ENCODE measurements at regions not wholly inside any gene's neighbourhood (a gene's known extent, or its start where the extent isn't known, plus 50 kb on each side); places are given as distances from the start of the nearest gene placed in this dataset.
A peak's percentile ranks its signal among the peaks of the same experiment; 100 is the strongest.

GRCh38 chr7:91554883-91555282 lies 290.6 kb downstream of the FZD1 start:
- H3K4me1 ChIP-seq = no peaks in the 10 kb centered on the region
- in situ Hi-C loops (cut with MboI; ENCODE audit: low sequenced_read_pairs in 4 of 4) (no loop called here), intact Hi-C loops (cut with DNase I; ENCODE audit: low total_unique reads) (no loop called here)
- no peak overlapping the region for H3K27ac ChIP-seq
- no peaks in the 10 kb centered on the region for H3K27me3 ChIP-seq
- no peaks in the 10 kb centered on the region for H3K9me3 ChIP-seq
- H3K36me3 ChIP-seq = no peaks in the 10 kb centered on the region
- no peak for TF ChIP-seq CTCF (IDR thresholded peaks at IDR 0.05 in 4 of 5, conservative IDR thresholded peaks at IDR 0.05 in 1 of 5)
- TF ChIP-seq POLR2A (IDR thresholded peaks at IDR 0.05) = no peak
- no peak for DNase-seq
- H3K4me3 ChIP-seq = no peak overlapping the region
- no peak for ATAC-seq

GRCh38 chr7:91556239-91556638 lies 292.0 kb downstream of the FZD1 start:
- Histone ChIP-seq H3K4me3 (no peak overlapping the region), H3K4me1 (no peaks in the 10 kb centered on the region), H3K36me3 (no peaks in the 10 kb centered on the region), H3K9me3 (no peaks in the 10 kb centered on the region), H3K27me3 (no peaks in the 10 kb centered on the region), H3K27ac (no peak overlapping the region)
- ATAC-seq (no peak), DNase-seq (no peak)
- TF ChIP-seq POLR2A (IDR thresholded peaks at IDR 0.05) = no peak
- in situ Hi-C loops (cut with MboI; ENCODE audit: low sequenced_read_pairs in 4 of 4) = no loop called here
- intact Hi-C loops (cut with DNase I; ENCODE audit: low total_unique reads) = no loop called here

GRCh38 chr7:91556956-91557650 lies 292.9 kb downstream of the FZD1 start:
- no peaks in the 10 kb centered on the region for H3K27me3 ChIP-seq
- no peaks in the 10 kb centered on the region for H3K9me3 ChIP-seq
- H3K4me3 ChIP-seq = no peak overlapping the region
- DNase-seq = no peak
- in situ Hi-C loops (cut with MboI; ENCODE audit: low sequenced_read_pairs in 4 of 4) (no loop called here), intact Hi-C loops (cut with DNase I; ENCODE audit: low total_unique reads) (no loop called here)
- H3K36me3 ChIP-seq = no peaks in the 10 kb centered on the region
- H3K4me1 ChIP-seq = no peaks in the 10 kb centered on the region
- no peak overlapping the region for H3K27ac ChIP-seq
- no peak for ATAC-seq
- no peak for TF ChIP-seq POLR2A (IDR thresholded peaks at IDR 0.05)
- no peak for TF ChIP-seq CTCF (IDR thresholded peaks at IDR 0.05 in 4 of 5, conservative IDR thresholded peaks at IDR 0.05 in 1 of 5)

GRCh38 chr7:91557789-91558404 lies 293.7 kb downstream of the FZD1 start:
- Histone ChIP-seq H3K27me3 (no peaks in the 10 kb centered on the region), H3K9me3 (no peaks in the 10 kb centered on the region), H3K27ac (no peak overlapping the region), H3K36me3 (no peaks in the 10 kb centered on the region), H3K4me1 (no peaks in the 10 kb centered on the region), H3K4me3 (no peak overlapping the region)
- TF ChIP-seq CTCF (IDR thresholded peaks at IDR 0.05 in 4 of 5, conservative IDR thresholded peaks at IDR 0.05 in 1 of 5) (no peak), POLR2A (IDR thresholded peaks at IDR 0.05) (no peak)
- DNase-seq = peak in 1 of 2 donors; percentile 12
- in situ Hi-C loops (cut with MboI; ENCODE audit: low sequenced_read_pairs in 4 of 4) (no loop called here), intact Hi-C loops (cut with DNase I; ENCODE audit: low total_unique reads) (no loop called here)
- ATAC-seq = no peak

- DNase-seq (no peak), ATAC-seq (no peak)
- Histone ChIP-seq H3K4me3 (no peak overlapping the region), H3K36me3 (no peaks in the 10 kb centered on the region), H3K4me1 (no peaks in the 10 kb centered on the region), H3K27me3 (no peaks in the 10 kb centered on the region), H3K9me3 (no peaks in the 10 kb centered on the region), H3K27ac (no peak overlapping the region)
- intact Hi-C loops (cut with DNase I; ENCODE audit: low total_unique reads) = no loop called here
- TF ChIP-seq POLR2A (IDR thresholded peaks at IDR 0.05) (no peak), CTCF (IDR thresholded peaks at IDR 0.05 in 4 of 5, conservative IDR thresholded peaks at IDR 0.05 in 1 of 5) (no peak)
- in situ Hi-C loops (cut with MboI; ENCODE audit: low sequenced_read_pairs in 4 of 4) = no loop called here
These were observed 295.7 kb downstream of the FZD1 start for GRCh38 chr7:91559947-91560346.
